BLaER1 (cell line): ENCODE measurements at regions not wholly inside any gene's neighbourhood (a gene's known extent, or its start where the extent isn't known, plus 50 kb on each side); places are given as distances from the start of the nearest gene placed in this dataset.

Experiments
- H3K27ac ChIP-seq: shearing (Covaris generic); formaldehyde crosslinking; 2 replicates; pipeline ENCODE4 v1.8.1; 2022
- H3K27me3 ChIP-seq: shearing (Covaris generic); formaldehyde crosslinking; 2 replicates; pipeline ENCODE4 v1.8.1; 2022
- H3K36me3 ChIP-seq: shearing (Covaris generic); formaldehyde crosslinking; 2 replicates; pipeline ENCODE4 v1.8.1; 2022
- H3K4me1 ChIP-seq: shearing (Covaris generic); formaldehyde crosslinking; 2 replicates; pipeline ENCODE4 v1.8.1; 2022
- H3K4me2 ChIP-seq: shearing (Covaris generic); formaldehyde crosslinking; 2 replicates; pipeline ENCODE4 v1.8.1; 2022
- H3K4me3 ChIP-seq: shearing (Covaris generic); formaldehyde crosslinking; 2 replicates; pipeline ENCODE4 v1.8.1; 2022
- H3K9ac ChIP-seq: shearing (Covaris generic); formaldehyde crosslinking; 2 replicates; pipeline ENCODE4 v1.8.1; 2022
- H3K9me3 ChIP-seq: shearing (Covaris generic); formaldehyde crosslinking; 2 replicates; pipeline ENCODE4 v1.8.1; 2022
- H4K20me1 ChIP-seq: shearing (Covaris generic); formaldehyde crosslinking; 2 replicates; pipeline ENCODE4 v1.8.1; 2022
- Cebpa-rat ChIP-seq: shearing (Covaris generic); IDR thresholded peaks from 2 replicates; pipeline ENCODE4 v1.8.1; 2022

- no peaks in the 10 kb centered on the region for H3K9me3 ChIP-seq
- no peak for TF ChIP-seq Cebpa-rat
- H3K27ac ChIP-seq = no peak overlapping the region
- no peaks in the 10 kb centered on the region for H3K36me3 ChIP-seq
- H4K20me1 ChIP-seq = no peaks in the 10 kb centered on the region
- peaks cover 11% of the 10 kb centered on the region for H3K4me1 ChIP-seq
- H3K27me3 ChIP-seq = no peaks in the 10 kb centered on the region
- H3K4me2 ChIP-seq = peak overlapping the region; percentile 34
- H3K9ac ChIP-seq = no peak overlapping the region
- H3K4me3 ChIP-seq = no peak overlapping the region
Observed at GRCh38 chr2:148592791-148593190, 51.8 kb upstream of the EPC2 start.

- no peaks in the 10 kb centered on the region for H4K20me1 ChIP-seq
- H3K9me3 ChIP-seq = no peaks in the 10 kb centered on the region
- H3K27me3 ChIP-seq = no peaks in the 10 kb centered on the region
- no peak overlapping the region for H3K9ac ChIP-seq
- H3K4me3 ChIP-seq = no peak overlapping the region
- H3K27ac ChIP-seq = no peak overlapping the region
- no peak overlapping the region for H3K4me2 ChIP-seq
- H3K36me3 ChIP-seq = no peaks in the 10 kb centered on the region
- no peak for TF ChIP-seq Cebpa-rat
- H3K4me1 ChIP-seq = peaks cover 12% of the 10 kb centered on the region
Observed at GRCh38 chr2:148593421-148593820, 51.1 kb upstream of the EPC2 start.

GRCh38 chr2:148594216-148594615 is 50.3 kb upstream of the EPC2 start:
- H3K36me3 ChIP-seq = no peaks in the 10 kb centered on the region
- H3K4me2 ChIP-seq = no peak overlapping the region
- H4K20me1 ChIP-seq = no peaks in the 10 kb centered on the region

More at GRCh38 chr2:148594216-148594615, 50.3 kb upstream of the EPC2 start:
- Histone ChIP-seq H3K4me1 (peaks cover 20% of the 10 kb centered on the region), H3K4me3 (no peak overlapping the region), H3K27me3 (no peaks in the 10 kb centered on the region), H3K9ac (no peak overlapping the region), H3K9me3 (no peaks in the 10 kb centered on the region), H3K27ac (no peak overlapping the region)
- TF ChIP-seq Cebpa-rat = no peak
